Stomach (tissue), 4 donors: ENCODE measurements at regions not wholly inside any gene's neighbourhood (a gene's known extent, or its start where the extent isn't known, plus 50 kb on each side); places are given as distances from the start of the nearest gene placed in this dataset.

Experiments used
- EP300 ChIP-seq: sonication (generic); formaldehyde crosslinking; IDR thresholded peaks from one replicate; pipeline ENCODE4 v1.6.1; 2017; ENCODE audit warnings: antibody characterized with exemption
- POLR2A ChIP-seq, 4 donors: fragments of 450-650 bp; IDR thresholded peaks; one replicate each; pipeline ENCODE4 v1.6.1; 2016; ENCODE audit warnings: antibody characterized with exemption in 4 of 4, control low read depth in 2 of 4, mild to moderate bottlenecking in 1 of 4, moderate library complexity in 1 of 4
- POLR2AphosphoS5 ChIP-seq, 3 donors: sonication (generic); formaldehyde crosslinking; IDR thresholded peaks; one replicate each; pipeline ENCODE4 v1.6.1; 2016; ENCODE audit warnings: antibody characterized with exemption in 3 of 3
- TF ChIP-seq, protein P1 (sequence below), 7 experiments: fragments of 450-650 bp in 4 of 7; fragments of 200-600 bp in 3 of 7; sonication (generic) in 3 of 7; IDR thresholded peaks; one replicate each; pipeline ENCODE4 v1.5.1; 2016 to 2019; ENCODE audit warnings: antibody characterized with exemption in 7 of 7, control low read depth in 2 of 7, mild to moderate bottlenecking in 1 of 7

DNA sequence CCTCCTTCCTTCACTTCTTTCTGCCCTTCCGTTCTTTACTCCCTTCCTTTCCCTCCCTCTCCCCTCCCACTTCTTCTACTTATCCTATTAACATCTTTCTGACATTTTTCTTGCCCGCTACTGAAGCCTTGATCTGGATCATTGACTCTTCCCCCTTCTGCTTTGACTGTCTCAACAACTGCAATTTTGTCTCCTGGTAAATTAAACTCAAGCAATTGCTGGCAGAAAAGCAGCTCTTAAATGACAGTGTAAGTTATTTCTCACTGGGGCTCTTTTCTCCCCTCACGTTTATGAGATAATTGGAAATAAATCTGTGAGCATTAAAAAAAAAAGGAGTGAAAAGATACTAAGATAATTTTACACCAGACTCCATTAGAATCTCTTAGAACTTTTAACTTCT is 120.0 kb downstream of the SLC17A6 start:
- TF ChIP-seq, protein P1, sequence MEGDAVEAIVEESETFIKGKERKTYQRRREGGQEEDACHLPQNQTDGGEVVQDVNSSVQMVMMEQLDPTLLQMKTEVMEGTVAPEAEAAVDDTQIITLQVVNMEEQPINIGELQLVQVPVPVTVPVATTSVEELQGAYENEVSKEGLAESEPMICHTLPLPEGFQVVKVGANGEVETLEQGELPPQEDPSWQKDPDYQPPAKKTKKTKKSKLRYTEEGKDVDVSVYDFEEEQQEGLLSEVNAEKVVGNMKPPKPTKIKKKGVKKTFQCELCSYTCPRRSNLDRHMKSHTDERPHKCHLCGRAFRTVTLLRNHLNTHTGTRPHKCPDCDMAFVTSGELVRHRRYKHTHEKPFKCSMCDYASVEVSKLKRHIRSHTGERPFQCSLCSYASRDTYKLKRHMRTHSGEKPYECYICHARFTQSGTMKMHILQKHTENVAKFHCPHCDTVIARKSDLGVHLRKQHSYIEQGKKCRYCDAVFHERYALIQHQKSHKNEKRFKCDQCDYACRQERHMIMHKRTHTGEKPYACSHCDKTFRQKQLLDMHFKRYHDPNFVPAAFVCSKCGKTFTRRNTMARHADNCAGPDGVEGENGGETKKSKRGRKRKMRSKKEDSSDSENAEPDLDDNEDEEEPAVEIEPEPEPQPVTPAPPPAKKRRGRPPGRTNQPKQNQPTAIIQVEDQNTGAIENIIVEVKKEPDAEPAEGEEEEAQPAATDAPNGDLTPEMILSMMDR (IDR thresholded peaks at IDR 0.05) = no peak
- no peak for TF ChIP-seq EP300
- no peak for TF ChIP-seq POLR2AphosphoS5 (IDR thresholded peaks at IDR 0.05)
- no peak for TF ChIP-seq POLR2A (IDR thresholded peaks at IDR 0.05)
